Anterior cingulate cortex (tissue), 58 donors: ENCODE measurements at regions not wholly inside any gene's neighbourhood (a gene's known extent, or its start where the extent isn't known, plus 50 kb on each side); places are given as distances from the start of the nearest gene placed in this dataset.

Experiments used
- DNase-seq, 58 donors: peaks; one replicate each; lab custom pipeline; 2025; lab: John Stamatoyannopoulos, UW

DNA sequence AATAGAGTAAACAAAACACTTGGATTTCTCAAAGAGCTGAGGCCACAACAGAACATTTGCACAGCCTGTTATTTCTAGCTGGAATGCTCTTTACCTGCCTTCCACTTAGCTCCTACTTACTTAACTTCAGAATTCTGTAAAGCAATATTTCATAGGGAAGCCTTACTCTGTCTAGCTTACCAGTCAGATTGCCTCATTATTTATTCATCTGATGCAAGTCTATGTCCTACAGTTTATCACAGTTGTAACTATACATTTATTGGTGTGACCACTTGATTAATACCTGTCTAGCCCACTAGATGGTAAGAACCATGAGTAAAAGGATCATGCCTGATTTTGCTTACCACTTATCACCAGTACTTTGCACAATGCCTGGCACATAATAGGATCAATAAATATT, 56.1 kb upstream of the ME3 start:
- DNase-seq = no peak

DNA sequence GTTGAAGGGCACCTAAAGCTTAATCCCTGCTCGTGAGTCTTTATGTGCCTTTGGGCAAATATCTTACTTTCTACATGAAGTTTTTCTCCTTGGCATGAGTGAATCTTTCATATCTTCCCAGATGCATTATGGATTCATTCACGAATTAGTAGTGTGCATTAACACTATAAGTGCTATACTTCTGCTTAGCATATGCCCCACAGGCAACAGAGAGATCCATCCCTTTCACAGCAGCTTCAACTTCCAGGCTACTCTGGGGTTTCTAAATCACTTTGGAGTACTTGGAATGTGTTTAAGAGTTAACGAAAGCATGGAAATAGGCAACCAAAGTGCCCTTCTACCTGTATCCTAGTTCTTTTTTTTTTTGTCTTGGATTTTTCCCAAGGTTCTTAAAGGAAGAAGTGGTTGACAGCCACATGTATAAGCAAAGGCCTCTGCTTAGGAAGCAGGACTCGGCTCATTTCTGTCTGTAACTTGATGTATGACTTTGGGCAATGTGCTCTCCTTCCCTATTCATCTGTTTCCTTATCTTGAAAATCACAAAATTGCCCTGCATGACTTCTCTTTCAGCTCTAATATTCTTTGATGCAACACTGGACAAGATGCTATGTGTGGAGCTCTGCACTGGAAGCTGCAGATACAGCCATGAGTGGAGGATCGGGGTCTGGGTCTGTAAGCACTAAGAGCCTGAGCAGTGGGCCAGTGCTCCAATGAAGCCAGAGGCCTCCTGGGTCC, 54.5 kb upstream of the ME3 start:
- no peak for DNase-seq

DNA sequence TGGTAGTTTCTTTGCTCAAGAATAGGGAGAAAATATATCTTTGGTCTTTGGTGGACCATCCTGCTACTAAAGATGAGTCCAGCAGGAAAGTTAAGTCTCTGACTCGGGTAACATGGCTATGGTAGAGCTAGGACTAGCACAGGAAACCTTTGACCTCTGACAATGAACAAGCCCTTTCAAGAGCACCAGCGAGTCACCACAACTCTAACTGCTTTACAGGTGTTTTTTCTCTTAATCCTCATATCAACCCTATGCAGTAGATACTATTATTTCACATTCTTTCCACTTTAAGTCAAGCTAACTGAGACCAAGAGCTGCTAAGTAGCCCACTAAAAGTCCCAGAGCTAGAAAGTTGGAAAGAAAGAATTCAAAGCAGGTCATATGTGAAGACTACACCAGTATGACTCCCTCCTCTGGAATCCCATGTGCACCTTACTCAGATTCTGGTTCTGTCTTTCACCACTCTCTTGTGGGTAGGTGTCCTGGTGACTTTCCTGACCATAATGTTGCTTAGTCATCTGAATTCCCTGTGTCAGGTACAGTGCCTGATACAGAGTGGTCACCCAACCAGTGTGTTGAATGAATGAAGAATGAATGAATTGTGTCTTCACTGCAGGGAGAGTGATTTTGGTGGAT, 53.8 kb upstream of the ME3 start:
- no peak for DNase-seq

DNA sequence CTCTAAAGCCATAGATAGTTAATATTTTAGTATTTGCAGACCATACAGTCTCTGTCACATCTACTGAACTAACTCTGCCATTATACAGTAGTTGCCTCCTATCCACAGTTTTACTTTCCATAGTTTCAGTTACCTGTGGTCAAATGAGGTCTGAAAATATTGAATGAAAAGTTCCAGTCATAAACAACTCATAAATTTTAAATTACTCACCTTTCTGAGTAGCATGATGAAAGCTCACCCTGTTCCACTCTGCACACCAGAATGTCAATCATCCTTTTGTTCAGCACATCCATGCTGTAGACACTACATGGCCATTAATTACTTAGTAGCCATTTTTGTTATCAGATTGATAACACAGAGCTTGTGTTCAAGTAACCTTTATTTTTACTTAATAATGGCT, 51.7 kb upstream of the ME3 start:
- no peak for DNase-seq

DNA sequence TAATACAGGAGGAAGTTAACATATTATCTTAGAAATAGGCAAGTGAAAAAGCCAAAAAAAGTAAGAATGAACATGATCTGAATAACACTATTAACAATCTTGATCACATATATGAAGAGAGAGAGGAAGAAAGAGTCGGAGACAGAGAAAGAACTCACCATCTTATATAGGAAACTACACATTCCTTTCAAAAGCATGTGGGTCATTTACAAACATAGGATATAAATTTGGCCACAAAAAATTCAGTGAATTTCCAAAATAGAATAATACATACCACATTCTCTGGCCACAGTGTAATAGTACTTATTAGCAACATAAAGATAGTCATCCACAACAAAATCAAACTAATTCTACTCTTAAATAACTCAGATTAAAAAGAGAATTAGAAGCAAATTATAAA, 50.9 kb upstream of the ME3 start:
- DNase-seq = no peak

DNA sequence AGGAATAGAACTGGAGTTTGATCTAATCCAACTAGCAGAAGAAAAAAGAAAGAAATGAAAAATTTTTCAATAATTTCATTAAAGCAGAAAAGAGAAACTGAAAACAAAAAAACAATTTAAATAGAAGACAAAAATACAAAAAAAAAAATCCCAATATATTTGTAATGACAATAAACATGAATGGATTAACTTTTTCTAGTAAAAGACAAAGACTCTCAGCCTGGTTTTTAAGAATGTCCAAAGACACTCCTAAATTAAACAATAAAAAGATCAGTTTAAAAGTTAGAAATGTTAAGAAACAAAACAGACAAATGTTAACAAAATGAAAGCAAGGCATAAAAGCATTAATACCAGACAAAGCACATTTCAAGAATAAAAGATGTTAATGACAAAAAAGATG, 50.3 kb upstream of the ME3 start:
- DNase-seq = no peak
